ENCODE measurements at regions not wholly inside any gene's neighbourhood (a gene's known extent, or its start where the extent isn't known, plus 50 kb on each side); places are given as distances from the start of the nearest gene placed in this dataset.
A peak's percentile ranks its signal among the peaks of the same experiment; 100 is the strongest.
"Not testable (repeated sequence)": the region's sequence is repeated elsewhere in the genome, so short reads cannot be mapped to it uniquely, and the experiment has no call there.

DNA sequence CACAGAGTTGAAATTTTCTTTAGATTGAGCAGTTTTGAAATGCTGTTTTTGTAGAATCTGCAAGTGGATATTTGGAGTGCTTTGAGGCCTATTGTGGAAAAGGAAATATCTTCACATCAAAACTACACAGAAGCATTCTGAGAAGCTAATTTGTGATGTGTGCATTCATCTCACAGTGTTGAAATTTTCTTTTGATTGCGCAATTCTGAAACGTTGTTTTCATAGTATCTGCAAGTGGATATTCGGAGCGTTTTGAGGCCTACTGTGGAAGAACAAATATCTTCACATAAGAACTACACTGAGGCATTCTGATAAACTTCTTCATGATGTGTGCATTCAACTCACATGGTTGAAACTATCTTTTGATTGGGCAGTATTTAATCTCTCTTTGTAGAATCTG lies 3143.4 kb upstream of the OR11H1 start:
- intact Hi-C loops (cut with DNase I); H3K4me1 ChIP-seq; H3K36me3 ChIP-seq; H3K27me3 ChIP-seq; H3K27ac ChIP-seq; DNase-seq; H3K9me3 ChIP-seq; H3K4me3 ChIP-seq; ATAC-seq: not testable (repeated sequence)
- 71% methylated on average over 4 of the region's 4 CpGs for WGBS (ENCODE audit: insufficient coverage, low coverage, low lambda C conversion rate, missing lambda C conversion rate)

DNA sequence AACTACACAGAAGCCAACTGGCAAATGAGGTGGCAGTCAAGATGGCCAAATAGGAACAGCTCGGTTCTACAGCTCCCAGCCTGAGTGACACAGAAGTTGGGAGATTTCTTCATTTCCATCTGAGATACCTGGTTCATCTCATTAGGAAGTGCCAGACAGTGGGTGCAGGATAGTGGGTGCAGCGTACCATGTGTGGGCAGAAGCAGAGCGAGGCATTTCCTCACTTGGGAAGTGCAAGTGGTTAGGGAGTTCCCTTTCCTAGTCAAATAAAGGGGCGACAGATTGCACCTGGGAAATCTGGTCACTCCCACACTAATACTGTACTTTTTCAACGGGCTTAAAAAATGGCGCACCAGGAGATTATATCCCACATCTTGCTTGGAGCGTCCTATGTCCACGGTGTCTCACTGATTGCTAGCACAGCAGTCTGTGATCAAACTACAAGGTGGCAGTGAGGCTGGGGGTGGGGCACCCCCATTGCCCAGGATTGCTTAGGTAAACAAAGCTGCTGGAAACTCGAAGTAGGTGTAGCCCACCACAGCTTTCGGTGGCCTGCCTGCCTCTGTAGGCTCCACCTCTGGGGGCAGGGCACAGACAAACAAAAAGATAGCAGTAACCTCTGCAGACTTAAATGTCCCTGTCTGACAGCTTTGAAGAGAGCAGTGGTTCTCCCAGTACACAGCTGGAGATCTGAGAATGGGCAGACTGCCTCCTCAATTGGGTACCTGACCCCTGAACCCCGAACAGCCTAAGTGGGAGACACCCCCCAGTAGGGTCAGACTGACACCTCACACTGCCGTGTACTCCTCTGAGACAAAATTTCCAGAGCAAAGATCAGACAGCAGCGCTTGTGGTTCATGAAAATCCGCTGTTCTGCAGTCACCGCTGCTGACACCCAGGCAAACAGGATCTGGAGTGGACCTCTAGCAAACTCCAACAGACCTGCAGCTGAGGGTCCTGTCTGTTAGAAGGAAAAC lies 3138.9 kb upstream of the OR11H1 start:
- H3K27ac ChIP-seq; H3K36me3 ChIP-seq; intact Hi-C loops (cut with DNase I); H3K4me1 ChIP-seq; H3K27me3 ChIP-seq; ATAC-seq; H3K4me3 ChIP-seq; H3K9me3 ChIP-seq: not testable (repeated sequence)
- 52% methylated on average over 13 of the region's 15 CpGs for WGBS (ENCODE audit: insufficient coverage, low coverage, low lambda C conversion rate, missing lambda C conversion rate)
- peak; percentile 13 to 37 (median 32) for DNase-seq

- ATAC-seq; H3K4me1 ChIP-seq; H3K36me3 ChIP-seq; H3K27me3 ChIP-seq; H3K4me3 ChIP-seq; DNase-seq; intact Hi-C loops (cut with DNase I); H3K27ac ChIP-seq; H3K9me3 ChIP-seq: not testable (repeated sequence)
- 71% methylated on average over 2 of the region's 2 CpGs for WGBS (ENCODE audit: insufficient coverage, low coverage, low lambda C conversion rate, missing lambda C conversion rate)
Observed at GRCh38 chr22:12397270-12397669, 3130.7 kb upstream of the OR11H1 start.

DNA sequence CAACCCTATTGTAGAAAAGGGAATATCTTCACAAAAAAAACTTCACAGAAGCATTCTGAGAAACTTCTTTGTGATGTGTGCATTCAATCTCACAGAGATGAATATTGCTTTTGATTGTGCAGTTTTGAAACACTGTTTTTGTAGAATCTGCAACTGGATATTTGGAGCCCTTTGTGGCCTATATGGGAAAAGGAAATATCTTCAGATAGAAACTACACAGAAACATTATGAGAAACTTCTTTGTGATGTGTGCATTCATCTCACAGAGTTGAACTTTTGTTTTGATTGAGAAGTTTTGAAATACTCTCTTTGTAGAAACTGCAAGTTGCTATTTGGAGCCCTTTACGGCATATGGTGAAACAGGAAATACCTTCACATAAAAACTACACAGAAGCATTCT lies 3126.1 kb upstream of the OR11H1 start:
- 84% methylated on average over 1 of the region's 1 CpG for WGBS (ENCODE audit: insufficient coverage, low coverage, low lambda C conversion rate, missing lambda C conversion rate)
- ATAC-seq; H3K27ac ChIP-seq; H3K4me1 ChIP-seq; H3K4me3 ChIP-seq; DNase-seq; H3K36me3 ChIP-seq; H3K9me3 ChIP-seq; intact Hi-C loops (cut with DNase I); H3K27me3 ChIP-seq: not testable (repeated sequence)

GRCh38 chr22:12402531-12402930 lies 3125.5 kb upstream of the OR11H1 start:
- intact Hi-C loops (cut with DNase I); H3K27me3 ChIP-seq; DNase-seq; H3K27ac ChIP-seq; ATAC-seq; H3K36me3 ChIP-seq; H3K4me3 ChIP-seq; H3K4me1 ChIP-seq; H3K9me3 ChIP-seq: not testable (repeated sequence)
- WGBS (ENCODE audit: insufficient coverage, low coverage, low lambda C conversion rate, missing lambda C conversion rate): 34% methylated on average over 4 of the region's 4 CpGs

DNA sequence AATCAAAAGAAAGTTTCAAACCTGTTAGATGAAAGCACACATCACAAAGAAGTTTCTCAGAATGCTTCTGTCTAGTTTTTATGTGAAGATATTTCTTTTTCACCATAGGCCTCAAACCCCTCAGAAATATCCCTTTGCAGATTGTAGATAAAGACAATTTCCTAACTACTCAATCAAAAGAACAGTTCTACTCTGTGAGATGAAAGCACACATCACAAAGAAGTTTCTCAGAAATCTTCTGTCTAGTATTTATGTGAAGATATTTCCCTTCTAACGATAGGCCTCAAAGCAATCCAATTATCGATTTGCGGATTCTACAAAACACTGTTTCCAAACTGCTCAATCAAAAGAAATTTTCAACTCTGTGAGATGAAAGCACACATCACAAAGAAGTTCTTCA lies 3092.1 kb upstream of the OR11H1 start:
- ATAC-seq; H3K4me1 ChIP-seq; intact Hi-C loops (cut with DNase I); H3K9me3 ChIP-seq; H3K27ac ChIP-seq; H3K36me3 ChIP-seq; DNase-seq; H3K27me3 ChIP-seq; H3K4me3 ChIP-seq: not testable (repeated sequence)
- WGBS (ENCODE audit: insufficient coverage, low coverage, low lambda C conversion rate, missing lambda C conversion rate): 86% methylated on average over 3 of the region's 3 CpGs

Data from right lobe of liver (tissue), 6 donors.